GM18909 (cell line): ENCODE measurements at regions not wholly inside any gene's neighbourhood (a gene's known extent, or its start where the extent isn't known, plus 50 kb on each side); places are given as distances from the start of the nearest gene placed in this dataset.

Experiments
- ATAC-seq: cut with Tn5 transposase; IDR thresholded peaks from one replicate; pipeline ENCODE4 v1.9.1; 2021; ENCODE audit warnings: mild to moderate bottlenecking; ENCODE audit not compliant: unreplicated experiment, poor library complexity

DNA sequence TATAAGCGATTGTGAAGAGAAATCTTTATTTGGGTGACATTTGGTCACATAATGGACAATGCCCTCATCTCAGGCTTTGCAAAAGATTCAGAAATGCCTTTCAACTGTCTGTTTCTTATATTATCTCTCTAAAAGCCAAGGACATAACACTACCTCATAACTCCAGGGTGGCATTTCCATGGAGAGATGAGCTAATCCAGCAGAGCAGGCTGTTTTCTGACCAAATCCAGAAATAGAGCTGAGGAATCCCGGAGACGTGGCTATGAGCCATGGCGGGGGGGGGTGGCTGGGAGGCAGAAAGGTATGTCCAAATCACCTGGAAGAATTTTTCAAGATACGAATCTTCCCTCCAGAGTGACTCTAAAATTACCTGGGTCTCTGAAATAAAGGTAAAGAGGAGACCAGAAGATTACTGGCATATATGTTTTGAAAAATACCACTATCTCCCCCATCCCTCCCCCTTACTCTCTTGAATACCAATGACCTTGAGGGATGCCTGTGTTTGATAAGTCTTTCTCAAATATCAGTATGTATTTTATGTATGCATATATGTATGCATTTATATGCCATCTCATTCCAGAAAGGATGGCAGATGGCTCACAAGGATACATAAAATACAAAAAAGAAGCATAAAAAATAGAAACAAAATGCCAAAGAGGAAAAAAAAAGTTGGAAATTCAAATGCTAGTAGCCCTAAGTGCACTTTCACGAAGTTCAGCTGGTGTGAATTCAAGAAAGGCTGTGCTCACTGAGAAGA is 296.0 kb upstream of the MGAT5 start:
- no peak for ATAC-seq

DNA sequence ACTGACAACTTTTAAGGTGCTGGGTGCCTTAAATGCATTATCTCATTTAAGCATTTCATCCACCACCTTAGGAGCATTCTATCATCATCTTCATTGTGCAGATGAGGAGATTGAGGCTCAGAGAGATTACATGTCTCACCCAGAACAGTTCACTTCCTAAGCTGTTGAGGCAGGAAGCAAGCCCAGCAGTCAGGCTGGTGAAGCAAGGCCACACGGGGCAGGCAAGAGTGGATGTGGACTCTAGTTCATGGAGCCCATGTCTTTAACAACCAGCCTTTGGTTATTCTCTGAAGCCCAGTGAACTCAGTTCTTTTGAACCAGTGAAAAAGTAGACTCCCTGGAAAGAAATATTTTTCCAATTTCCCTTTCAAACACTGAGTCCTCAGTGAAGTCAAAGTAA is 294.8 kb upstream of the MGAT5 start:
- no peak for ATAC-seq

DNA sequence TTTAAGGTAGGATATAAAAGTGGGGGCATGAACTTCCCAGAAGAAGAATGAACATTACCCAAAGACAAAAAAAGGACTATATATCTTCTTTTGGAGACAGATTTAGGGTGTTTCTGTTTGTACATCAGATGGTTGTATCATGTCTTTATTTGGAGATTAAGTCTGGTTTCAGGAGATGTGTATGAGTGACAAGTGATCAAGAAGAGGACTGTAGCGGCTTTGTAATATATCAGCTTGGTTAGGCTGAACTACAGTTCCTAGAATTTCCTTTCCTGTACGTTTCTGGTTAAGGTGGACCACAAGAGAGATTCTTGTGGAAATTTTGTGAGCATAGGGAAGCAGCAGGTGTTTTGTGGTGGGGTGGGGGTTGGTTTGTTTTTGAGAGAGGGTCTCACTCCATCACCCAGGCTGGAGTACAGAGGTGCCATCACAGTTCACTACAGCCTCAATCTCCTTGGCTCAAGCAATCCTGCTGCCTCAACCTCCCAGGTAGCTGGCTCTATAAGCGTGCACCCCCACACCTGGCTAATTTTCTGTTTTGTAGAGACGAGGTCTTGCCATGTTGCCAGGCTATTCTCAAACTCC is 287.1 kb upstream of the MGAT5 start:
- no peak for ATAC-seq

DNA sequence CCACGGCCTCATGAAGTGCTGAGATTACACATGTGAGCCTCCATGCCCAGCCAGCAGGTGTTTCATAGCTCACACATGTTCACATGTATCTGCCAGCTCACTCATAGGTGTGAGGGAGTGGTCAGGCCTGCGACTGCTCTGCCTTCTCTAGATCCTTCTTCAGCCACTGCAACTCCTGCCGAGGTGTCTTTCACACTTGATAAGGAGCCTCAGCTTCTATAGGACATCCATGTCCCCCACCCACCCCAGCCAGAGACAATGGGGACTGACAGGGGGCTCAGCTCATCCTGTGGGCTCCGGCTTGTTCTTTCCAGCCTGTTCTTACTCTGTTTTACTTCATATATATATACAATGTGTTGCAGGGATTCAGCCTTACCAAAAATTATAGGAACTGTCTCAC is 286.5 kb upstream of the MGAT5 start:
- no peak for ATAC-seq

DNA sequence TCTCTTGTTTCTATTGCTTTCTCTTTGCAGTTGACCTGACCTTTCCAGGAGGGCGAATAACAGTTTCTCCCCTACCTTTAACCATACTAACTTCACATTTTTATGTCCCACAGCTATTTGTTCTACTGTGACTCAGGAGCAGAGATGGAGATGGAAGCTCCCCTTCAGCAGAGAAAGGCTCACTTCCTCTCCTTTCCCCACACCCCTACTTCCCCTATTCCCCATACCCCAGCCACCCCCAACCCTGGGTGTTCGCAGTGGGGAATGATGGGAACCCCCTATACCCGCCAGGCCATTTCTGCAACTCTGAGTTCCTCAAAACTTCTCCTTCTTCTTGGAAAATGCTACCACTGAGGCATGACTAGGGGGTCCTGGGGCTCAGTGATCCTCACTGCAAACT is 285.4 kb upstream of the MGAT5 start:
- no peak for ATAC-seq

DNA sequence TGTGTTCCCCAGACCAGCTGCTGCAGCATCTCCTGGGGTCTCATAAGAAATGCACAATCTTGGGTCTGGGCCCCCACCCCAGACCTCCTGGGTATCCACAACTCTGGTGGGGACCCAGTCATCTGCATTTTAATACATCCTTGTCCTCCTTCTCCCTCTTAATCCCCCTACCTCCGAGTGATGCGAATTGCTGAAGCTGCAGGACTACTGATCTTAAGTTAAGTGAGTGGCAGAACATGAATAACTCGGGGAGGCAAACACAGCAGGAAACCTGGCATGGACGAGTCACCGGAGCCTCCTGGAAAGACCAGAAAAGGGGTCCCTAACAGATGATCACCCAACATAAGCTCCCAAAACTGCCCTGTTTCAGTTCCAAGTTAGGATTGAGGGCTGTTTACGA is 283.2 kb upstream of the MGAT5 start:
- ATAC-seq, result no peak

DNA sequence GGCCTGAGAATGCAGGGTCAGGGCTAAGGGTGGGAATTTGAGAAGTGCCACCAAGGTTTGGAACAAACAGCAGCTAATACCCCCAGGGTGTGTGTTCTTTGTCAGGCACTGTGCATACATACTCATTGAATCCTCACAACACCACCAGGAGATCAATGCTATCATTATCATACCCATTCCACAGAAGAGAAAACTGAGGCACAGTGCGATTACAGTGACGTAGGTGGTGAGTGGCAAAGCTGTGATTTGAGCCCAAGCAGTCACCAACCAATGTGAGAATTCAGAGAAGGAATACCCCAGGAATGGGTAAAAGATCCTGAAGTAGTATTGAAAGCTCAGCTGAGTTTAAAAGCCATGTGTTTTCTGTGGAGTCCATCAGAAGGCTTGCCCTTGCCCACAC is 281.6 kb upstream of the MGAT5 start:
- no peak for ATAC-seq

DNA sequence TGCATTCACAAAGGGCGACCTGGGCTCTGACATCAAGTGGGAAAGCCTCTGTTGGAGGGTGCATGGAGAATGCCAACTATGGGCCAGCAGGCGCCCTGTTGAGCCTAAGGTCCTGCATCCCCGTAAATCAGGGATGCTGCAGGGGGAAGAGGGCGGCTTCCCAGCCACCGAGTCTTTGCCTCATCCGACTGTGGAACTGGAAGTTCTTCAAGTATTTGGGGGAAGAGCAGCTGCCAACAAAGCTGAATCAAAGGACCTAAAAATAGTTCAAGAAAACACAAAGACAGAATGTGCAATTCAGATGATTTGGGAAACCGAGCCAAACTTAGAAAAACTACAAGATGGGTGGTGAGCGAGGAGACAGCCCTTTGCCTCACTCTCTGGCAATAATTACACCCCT is 281.1 kb upstream of the MGAT5 start:
- ATAC-seq, result no peak

DNA sequence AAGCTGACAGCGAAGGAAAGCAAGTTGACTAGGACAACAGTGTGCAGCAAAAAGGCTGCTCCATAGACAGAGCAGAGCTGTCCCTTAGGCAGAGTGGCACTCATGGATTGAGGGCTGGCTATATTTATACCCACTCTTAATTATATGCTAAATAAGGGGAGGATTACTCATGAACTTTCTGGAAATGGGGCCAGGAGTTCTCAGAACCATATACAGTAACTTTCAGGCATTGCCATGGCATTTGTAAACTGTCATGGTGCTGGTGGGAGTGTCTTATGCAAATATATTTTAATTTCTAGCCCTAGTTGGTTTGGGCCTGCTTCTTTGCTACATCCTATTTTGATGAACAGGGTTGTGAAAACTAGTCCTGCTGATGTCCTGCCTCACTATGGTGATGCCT is 279.5 kb upstream of the MGAT5 start:
- no peak for ATAC-seq

DNA sequence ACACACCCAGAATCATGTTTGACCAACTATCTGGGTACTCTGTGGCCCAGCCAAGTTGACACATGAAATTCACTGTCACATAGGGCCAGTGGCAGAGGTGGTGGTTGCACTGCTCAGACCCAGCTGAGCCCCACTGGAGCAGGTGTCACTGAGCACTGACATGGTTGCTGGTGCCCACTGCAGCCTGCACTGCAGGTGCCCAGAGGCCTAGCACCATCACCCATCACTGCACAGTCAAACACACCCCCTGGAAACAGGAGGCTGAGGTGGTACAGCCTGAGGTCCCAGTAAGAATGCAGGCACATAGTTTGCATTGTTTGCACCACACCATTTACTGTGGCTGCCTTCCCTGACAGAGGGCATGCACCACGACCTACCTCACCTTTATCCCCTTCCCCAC is 278.7 kb upstream of the MGAT5 start:
- ATAC-seq, result no peak

DNA sequence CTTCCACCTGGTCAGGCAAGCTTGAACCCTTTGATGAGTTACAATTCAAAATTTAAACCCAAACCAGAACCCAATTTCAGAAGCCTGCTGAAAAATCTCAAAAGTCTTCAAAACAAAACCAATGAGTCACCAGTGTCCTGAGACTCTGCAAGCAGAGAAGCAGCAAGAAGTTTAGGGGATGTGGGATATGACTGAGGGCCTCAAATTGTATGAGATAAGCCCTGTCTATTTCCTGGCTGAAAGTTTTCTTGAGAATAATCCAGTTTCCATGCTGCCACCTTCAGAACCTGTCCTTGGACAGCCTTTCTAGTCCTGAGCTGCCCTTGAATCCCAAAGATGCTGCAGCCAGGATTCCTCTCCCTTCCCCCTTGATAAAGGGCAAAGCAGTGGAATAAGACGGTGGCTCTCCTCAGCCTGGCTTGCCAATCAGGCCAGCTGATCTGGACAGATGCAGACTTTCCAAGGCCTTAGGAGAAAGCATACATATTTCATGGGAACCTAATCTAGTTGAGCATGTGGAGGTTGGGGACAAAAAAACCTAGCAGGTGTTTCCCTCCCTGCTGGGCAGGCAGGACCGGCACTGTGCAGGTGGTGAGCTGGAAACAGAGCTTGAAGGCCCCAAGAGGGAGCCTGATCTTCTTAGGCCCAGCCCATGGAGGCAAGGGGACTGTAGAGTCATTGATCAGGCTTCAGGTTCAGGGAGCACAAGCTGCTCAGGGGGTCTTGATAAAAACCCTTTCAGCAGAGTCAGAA is 278.0 kb upstream of the MGAT5 start:
- ATAC-seq, result no peak

DNA sequence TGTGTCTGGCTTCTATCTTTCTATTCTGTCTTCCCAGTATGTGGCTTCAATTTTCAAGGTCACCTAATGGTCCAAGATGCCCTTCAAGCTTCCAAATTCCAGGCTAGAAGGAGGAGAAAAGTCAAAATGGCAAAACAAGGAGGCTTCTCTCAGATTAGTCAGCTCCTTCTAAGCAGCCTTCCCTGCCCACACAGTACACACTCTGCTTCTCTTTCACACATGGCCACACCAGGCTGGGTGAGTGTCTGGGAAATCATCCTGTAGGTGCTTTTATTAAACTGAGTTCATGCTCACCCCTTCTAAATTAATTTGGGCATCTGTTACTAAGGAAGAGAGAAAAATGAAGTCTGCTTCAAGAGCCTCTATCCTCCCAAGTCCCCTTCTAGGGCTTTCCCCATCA is 277.2 kb upstream of the MGAT5 start:
- no peak for ATAC-seq

DNA sequence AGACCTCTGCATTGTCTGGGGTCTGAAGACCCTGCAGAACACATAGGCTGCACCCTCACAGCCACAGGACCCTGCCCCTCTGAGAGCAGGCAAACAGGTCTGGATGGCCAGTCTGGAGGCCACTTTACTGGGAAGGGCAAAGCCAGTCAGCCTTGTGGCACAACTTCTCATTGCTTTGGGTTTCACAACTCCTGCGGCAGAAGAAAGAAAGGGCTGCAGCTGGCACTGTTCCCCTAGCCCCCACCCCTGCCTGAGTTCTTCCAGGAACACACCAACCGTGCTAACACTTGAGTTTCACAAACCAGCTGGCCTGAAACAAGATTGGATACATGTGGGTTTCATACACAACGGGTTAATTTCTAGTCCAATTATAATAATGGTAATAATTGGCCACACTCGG is 276.5 kb upstream of the MGAT5 start:
- ATAC-seq, result no peak

DNA sequence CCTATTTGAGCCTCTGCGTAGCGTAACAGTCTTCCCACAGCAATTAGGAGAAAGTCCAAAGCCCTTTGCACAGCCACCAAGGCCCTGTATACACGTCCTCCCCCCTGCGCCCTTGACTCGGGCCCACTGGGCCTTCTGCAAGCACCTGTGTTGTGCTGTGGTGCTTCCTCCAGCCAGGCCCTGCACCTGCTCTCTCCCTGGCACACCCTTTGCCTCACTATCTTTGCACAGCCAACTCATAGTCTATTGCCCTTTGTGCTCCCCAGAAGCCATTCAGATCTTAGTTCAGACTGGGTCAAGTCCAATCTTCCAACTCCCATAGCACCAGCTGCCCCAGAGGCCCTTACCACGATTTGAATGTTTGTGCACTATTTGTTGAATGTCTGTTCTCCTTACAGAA is 271.6 kb upstream of the MGAT5 start:
- no peak for ATAC-seq

DNA sequence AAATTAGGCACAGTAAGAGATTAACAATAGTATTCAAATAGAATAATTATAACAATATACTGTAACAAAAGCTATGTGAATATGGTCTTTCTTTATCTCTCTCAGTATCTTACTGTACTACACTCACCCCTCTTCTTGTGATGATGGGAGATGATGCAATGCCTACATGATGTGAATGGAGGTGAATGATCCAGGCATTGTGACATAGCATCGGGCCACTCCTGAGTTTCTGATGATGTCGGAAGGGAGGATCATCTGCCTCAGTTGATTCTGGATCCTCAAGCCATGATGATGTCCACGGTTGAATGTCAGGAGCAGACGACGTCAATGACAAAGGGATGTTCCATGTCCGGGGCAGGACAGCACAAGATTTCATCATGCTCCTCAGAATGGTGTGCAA is 268.3 kb upstream of the MGAT5 start:
- no peak for ATAC-seq

DNA sequence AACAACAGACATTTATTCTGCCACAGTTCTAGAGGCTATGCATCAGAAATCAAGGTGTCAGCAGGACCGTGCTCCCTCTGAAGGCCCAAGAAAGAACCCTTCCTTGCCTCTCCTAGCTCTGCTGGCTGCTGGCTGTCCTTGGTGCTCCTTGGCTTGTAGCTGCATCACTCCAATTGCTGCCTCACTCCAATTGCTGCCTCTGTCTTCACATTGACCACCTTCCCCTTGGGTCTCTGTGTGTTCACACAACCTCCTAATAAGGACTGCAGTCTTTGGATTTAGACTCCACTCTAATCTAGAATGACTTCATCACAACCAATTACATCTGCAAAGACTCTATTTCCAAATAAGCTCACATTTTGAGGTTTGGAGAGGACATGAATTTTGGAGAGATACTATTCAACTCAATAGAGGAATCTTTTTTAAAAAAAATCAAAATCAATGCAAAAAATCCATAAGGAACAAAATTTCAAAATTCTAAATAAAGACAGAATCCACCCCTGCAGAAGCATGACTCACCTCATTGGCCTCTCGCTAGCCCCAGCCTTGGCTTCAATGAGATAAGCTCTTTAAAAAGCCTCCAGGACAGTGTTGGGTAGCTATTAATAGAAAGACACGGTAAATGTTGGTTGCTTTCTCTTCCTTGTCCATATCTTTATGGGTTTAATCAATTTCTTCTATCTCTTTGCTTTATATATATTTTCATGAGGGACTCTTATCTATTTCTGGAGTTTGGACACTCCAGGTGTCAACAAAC is 267.6 kb upstream of the MGAT5 start:
- ATAC-seq, result no peak

DNA sequence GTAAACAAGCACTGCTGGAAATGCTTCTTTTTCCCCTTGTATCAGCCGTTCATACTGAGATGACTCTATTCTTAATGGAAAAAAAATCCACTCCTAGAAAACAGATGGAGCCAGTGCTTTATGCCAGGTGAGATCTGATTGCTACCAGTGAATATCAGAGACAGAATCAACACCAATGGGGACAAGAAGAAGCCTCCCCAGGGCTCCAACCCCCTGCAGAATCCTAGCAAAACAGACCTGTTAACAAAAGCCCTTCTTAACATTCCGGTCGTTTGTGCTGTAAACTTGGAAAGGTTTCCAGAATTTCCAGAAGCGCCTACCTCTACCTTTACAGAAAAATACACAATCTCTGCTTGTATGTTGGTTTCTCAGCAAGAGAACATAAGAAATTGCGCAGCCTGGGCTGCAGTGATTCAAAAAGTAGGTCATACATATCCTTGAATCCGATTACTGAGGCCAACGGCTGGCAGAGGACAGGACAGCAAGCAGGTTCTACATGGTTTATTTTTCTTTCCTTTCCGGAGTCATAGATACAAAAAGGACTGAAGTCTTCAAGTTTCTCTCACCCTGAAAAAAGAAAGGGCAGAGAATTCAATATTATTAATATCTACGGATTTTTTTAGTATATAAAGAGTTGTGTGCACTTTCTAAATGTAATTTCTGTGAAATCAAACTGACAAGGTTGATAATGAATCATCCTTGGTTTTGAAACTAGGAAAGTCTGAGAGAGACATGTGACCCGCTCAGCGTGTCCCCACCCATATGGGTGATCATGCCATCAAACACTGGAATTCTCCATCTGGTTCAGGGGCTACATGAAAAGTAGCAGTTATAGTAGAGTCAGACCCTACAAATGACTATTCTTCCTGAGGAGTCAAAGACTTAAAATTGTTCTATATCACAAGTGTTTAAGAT is 266.7 kb upstream of the MGAT5 start:
- no peak for ATAC-seq

DNA sequence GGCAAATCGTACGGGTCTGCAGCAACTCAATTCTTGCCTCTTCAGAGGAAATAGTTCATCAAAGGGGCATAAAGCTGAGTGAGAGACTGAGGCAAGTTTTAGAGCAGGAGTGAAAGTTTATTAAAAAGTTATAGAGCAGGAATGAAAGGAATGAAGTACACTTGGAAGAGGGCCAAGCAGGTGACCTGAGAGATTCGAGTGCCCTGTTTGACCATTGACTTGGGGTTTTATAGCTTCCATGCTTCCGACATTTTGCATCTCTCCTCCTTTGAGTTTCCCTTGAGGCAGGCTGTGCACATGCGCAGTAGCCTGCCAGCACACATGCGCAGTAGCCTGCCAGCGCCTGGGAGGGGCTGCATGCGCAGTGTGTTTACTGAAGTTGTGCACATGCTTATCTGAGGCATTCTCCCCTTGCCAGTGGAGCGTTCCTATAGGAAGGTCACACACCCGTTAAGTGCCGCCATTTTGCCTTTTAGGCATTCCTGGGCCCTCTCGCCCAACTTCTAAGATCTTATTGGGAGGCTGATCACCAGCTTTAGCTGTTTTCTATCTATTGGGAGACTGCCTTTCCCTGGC is 265.5 kb upstream of the MGAT5 start:
- no peak for ATAC-seq

DNA sequence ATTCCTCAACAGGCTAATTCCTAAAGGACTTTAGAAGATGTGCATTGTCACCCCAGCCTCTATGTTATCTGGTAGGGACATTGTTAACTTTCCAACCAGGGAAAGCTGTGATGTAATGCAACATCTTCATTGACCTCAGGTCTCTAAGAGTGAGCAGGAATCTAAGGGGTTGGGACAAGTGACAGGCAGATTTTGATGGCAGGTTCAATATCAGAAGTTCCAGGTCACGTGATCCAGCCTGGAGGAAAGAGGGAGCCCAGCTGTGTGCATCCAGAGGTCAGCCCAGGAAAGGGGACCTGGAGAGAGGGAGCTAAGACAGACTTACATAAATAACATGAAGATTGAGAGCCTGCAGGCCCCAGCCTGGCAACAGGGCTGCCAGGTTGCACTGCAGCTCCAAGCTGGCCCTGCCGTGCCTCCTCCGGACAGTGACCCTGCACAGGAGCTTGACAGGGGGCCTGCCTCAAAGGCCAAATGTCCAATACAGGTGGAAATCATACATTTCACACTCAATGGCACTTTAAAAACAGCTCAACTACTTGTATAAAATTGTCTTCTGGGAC is 262.2 kb upstream of the MGAT5 start:
- ATAC-seq, result no peak
